ENCODE measurements at regions not wholly inside any gene's neighbourhood (a gene's known extent, or its start where the extent isn't known, plus 50 kb on each side); places are given as distances from the start of the nearest gene placed in this dataset.
"Not testable (repeated sequence)": the region's sequence is repeated elsewhere in the genome, so short reads cannot be mapped to it uniquely, and the experiment has no call there.

DNA sequence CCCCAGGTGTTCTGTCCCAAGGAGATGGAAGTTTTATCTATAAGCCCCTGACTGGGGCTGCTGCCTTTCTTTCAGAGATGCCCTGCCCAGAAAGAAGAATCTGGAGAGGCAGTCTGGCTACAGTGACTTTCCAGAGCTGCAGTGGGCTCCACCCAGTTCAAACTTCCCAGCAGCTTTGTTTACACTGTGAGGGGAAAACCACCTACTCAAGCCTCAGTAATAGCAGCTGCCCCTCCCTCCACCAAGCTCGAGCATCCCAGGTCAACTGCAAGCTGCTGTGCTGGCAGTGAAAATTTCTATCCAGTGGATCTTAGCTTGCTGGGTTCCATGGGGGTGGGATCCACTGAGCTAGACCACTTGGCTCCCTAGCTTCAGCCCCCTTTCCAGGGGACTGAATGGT, 125.0 kb downstream of the TRIM42 start:
- not testable (repeated sequence) for TF ChIP-seq POLR2A (IDR thresholded peaks at IDR 0.05; ENCODE audit: low read depth, low read length); TAF1 (IDR thresholded peaks at IDR 0.05; ENCODE audit: borderline replicate concordance, low read depth, low read length)
